Breast epithelium (tissue), 3 donors: ENCODE measurements at regions not wholly inside any gene's neighbourhood (a gene's known extent, or its start where the extent isn't known, plus 50 kb on each side); places are given as distances from the start of the nearest gene placed in this dataset.

Experiments used
- POLR2A ChIP-seq: fragments of 450-650 bp; IDR thresholded peaks from one replicate; pipeline ENCODE4 v1.6.1; 2016; ENCODE audit warnings: antibody characterized with exemption, mild to moderate bottlenecking, moderate library complexity
- POLR2AphosphoS5 ChIP-seq, 3 donors: sonication (generic); formaldehyde crosslinking; IDR thresholded peaks; one replicate each; pipeline ENCODE4 v1.6.1; 2017; ENCODE audit warnings: antibody characterized with exemption in 3 of 3
- TF ChIP-seq, protein P1 (sequence below), 3 donors: fragments of 450-650 bp; IDR thresholded peaks; one replicate each; pipeline ENCODE4 v1.5.1; 2016 to 2017; ENCODE audit warnings: antibody characterized with exemption in 3 of 3, mild to moderate bottlenecking in 3 of 3, moderate library complexity in 3 of 3

DNA sequence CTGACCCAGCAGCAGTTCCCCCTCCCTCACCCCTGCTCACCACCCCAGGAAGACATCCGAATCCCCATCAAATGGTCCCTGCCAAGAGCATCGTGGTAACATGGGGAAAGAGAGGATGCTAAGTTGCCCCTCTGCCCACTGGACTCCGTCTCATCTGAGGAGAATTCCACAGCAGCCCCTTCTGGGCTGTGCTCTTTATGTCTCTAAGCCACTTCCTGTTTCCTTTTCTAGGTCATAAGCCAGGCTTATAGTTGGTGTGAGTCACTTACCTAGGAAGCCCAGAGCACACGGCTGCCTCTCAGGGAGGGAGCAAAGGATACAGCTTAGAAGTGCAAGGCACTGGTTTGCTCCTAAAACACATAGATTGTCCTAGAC is 76.0 kb downstream of the VCPKMT start:
- TF ChIP-seq, protein P1, sequence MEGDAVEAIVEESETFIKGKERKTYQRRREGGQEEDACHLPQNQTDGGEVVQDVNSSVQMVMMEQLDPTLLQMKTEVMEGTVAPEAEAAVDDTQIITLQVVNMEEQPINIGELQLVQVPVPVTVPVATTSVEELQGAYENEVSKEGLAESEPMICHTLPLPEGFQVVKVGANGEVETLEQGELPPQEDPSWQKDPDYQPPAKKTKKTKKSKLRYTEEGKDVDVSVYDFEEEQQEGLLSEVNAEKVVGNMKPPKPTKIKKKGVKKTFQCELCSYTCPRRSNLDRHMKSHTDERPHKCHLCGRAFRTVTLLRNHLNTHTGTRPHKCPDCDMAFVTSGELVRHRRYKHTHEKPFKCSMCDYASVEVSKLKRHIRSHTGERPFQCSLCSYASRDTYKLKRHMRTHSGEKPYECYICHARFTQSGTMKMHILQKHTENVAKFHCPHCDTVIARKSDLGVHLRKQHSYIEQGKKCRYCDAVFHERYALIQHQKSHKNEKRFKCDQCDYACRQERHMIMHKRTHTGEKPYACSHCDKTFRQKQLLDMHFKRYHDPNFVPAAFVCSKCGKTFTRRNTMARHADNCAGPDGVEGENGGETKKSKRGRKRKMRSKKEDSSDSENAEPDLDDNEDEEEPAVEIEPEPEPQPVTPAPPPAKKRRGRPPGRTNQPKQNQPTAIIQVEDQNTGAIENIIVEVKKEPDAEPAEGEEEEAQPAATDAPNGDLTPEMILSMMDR (IDR thresholded peaks at IDR 0.05) = no peak
- TF ChIP-seq POLR2A = no peak
- no peak for TF ChIP-seq POLR2AphosphoS5 (IDR thresholded peaks at IDR 0.05)
